K562 (cell line): ENCODE measurements at regions not wholly inside any gene's neighbourhood (a gene's known extent, or its start where the extent isn't known, plus 50 kb on each side); places are given as distances from the start of the nearest gene placed in this dataset.

Source experiments
- ADNP ChIP-seq: fragments of 200-800 bp; sonication (Bioruptor generic); IDR thresholded peaks from 2 replicates; pipeline ENCODE4 v1.6.1; 2016; ENCODE audit warnings: missing genetic modification characterization, missing compliant biosample characterization
- CC2D1A ChIP-seq: fragments of 450-650 bp; IDR thresholded peaks from 2 replicates; pipeline ENCODE4 v1.6.1; 2017; ENCODE audit warnings: mild to moderate bottlenecking
- CEBPB ChIP-seq: fragments of 450-650 bp; IDR thresholded peaks from 2 replicates; pipeline ENCODE4 v1.6.1; 2016; ENCODE audit warnings: missing genetic modification characterization, missing compliant biosample characterization
- CTBP1 ChIP-seq: fragments of 450-650 bp; IDR thresholded peaks from 2 replicates; pipeline ENCODE4 v1.6.1; 2016; ENCODE audit warnings: borderline replicate concordance
- EWSR1 ChIP-seq: fragments of 450-650 bp; IDR thresholded peaks from 2 replicates; pipeline ENCODE4 v1.6.1; 2018; ENCODE audit warnings: borderline replicate concordance, mild to moderate bottlenecking, low read depth, moderate library complexity; ENCODE audit not compliant: partially characterized antibody
- FOS ChIP-seq: IDR thresholded peaks from 3 replicates; pipeline ENCODE4 v1.6.1; 2011; ENCODE audit not compliant: insufficient read length; ENCODE audit errors: extremely low read depth
- IFI16 ChIP-seq: fragments of 250-450 bp; sonication (Bioruptor Pico); IDR thresholded peaks from 2 replicates; pipeline ENCODE4 v2.1.2; 2022; ENCODE audit warnings: mild to moderate bottlenecking, inconsistent platforms
- MBD2 ChIP-seq: sonication (generic); IDR thresholded peaks from 2 replicates; pipeline ENCODE4 v1.6.1; 2016; ENCODE audit warnings: low read depth, borderline replicate concordance
- MCM3 ChIP-seq: fragments of 450-650 bp; IDR thresholded peaks from 2 replicates; pipeline ENCODE4 v1.6.1; 2016
- NCOA1 ChIP-seq: fragments of 450-650 bp; IDR thresholded peaks from 2 replicates; pipeline ENCODE4 v1.6.1; 2016; ENCODE audit warnings: low read depth
- PHF20 ChIP-seq: fragments of 450-650 bp; IDR thresholded peaks from 2 replicates; pipeline ENCODE4 v1.6.1; 2018; ENCODE audit not compliant: partially characterized antibody
- TAL1 ChIP-seq: fragments of 450-650 bp; IDR thresholded peaks from 2 replicates; pipeline ENCODE4 v1.6.1; 2016; ENCODE audit warnings: mild to moderate bottlenecking
- TOE1 ChIP-seq, 2 experiments: fragments of 450-650 bp in 1 of 2; sonication (generic) in 1 of 2; formaldehyde crosslinking in 1 of 2; IDR thresholded peaks; 2 replicates each; pipeline versions ENCODE4 v1.7.1 to v1.8.0; 2016 to 2022; ENCODE audit warnings: borderline replicate concordance in 2 of 2, mild to moderate bottlenecking in 2 of 2, antibody characterized with exemption in 1 of 2, inconsistent platforms in 1 of 2, low read depth in 1 of 2, missing genetic modification reagents in 1 of 2, moderate library complexity in 1 of 2
- ZNF175 ChIP-seq: fragments of 200-800 bp; sonication (Bioruptor generic); IDR thresholded peaks from 2 replicates; pipeline ENCODE4 v1.6.1; 2016; ENCODE audit warnings: low read depth, mild to moderate bottlenecking, missing genetic modification characterization, missing compliant biosample characterization
- ZNF232 ChIP-seq: sonication (generic); formaldehyde crosslinking; IDR thresholded peaks from 2 replicates; pipeline ENCODE4 v1.8.0; 2022; ENCODE audit warnings: mild to moderate bottlenecking, missing genetic modification reagents
- TF ChIP-seq, protein P1 (sequence below), 2 experiments: fragments of 450-650 bp; IDR thresholded peaks; 2 replicates each; pipeline ENCODE4 v1.6.1; 2016; ENCODE audit warnings: mild to moderate bottlenecking in 2 of 2, borderline replicate concordance in 1 of 2, low read depth in 1 of 2, moderate library complexity in 1 of 2
- TF ChIP-seq, protein P2 (sequence below), 2 experiments: fragments of 250-450 bp in 1 of 2; fragments of 450-650 bp in 1 of 2; sonication (Bioruptor Pico) in 1 of 2; IDR thresholded peaks; 2 replicates each; pipeline versions ENCODE4 v1.6.1 to v1.8.0; 2016 to 2021; ENCODE audit warnings: mild to moderate bottlenecking in 2 of 2, moderate library complexity in 2 of 2, missing compliant biosample characterization in 1 of 2, missing genetic modification characterization in 1 of 2
- TF ChIP-seq, protein P3 (sequence below): sonication (generic); formaldehyde crosslinking; IDR thresholded peaks from 2 replicates; pipeline ENCODE4 v1.8.0; 2022; ENCODE audit warnings: mild to moderate bottlenecking, missing genetic modification reagents
- TF ChIP-seq, protein P4 (sequence below): sonication (generic); IDR thresholded peaks from 2 replicates; pipeline ENCODE4 v1.6.1; 2016

DNA sequence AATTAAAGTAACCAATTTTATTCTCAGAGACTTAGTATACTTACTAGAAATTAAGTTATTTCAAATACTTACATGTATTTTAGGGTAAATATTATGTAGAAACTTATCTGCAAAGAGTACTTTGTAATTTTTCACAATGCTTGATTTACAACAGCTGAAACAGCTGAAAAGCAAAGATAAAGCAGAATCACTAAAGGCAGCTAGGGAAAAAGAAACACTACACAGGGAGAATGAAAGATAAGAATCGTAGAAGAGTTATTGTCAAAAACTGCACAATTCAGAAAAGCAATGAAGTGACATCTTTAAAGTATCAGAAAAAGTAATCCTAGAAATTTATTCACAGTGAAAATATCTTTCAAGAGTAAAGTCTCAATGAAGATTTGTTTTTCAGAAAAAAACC, 69.7 kb upstream of the ZNF804B start (continued):
- TF ChIP-seq, protein P1, sequence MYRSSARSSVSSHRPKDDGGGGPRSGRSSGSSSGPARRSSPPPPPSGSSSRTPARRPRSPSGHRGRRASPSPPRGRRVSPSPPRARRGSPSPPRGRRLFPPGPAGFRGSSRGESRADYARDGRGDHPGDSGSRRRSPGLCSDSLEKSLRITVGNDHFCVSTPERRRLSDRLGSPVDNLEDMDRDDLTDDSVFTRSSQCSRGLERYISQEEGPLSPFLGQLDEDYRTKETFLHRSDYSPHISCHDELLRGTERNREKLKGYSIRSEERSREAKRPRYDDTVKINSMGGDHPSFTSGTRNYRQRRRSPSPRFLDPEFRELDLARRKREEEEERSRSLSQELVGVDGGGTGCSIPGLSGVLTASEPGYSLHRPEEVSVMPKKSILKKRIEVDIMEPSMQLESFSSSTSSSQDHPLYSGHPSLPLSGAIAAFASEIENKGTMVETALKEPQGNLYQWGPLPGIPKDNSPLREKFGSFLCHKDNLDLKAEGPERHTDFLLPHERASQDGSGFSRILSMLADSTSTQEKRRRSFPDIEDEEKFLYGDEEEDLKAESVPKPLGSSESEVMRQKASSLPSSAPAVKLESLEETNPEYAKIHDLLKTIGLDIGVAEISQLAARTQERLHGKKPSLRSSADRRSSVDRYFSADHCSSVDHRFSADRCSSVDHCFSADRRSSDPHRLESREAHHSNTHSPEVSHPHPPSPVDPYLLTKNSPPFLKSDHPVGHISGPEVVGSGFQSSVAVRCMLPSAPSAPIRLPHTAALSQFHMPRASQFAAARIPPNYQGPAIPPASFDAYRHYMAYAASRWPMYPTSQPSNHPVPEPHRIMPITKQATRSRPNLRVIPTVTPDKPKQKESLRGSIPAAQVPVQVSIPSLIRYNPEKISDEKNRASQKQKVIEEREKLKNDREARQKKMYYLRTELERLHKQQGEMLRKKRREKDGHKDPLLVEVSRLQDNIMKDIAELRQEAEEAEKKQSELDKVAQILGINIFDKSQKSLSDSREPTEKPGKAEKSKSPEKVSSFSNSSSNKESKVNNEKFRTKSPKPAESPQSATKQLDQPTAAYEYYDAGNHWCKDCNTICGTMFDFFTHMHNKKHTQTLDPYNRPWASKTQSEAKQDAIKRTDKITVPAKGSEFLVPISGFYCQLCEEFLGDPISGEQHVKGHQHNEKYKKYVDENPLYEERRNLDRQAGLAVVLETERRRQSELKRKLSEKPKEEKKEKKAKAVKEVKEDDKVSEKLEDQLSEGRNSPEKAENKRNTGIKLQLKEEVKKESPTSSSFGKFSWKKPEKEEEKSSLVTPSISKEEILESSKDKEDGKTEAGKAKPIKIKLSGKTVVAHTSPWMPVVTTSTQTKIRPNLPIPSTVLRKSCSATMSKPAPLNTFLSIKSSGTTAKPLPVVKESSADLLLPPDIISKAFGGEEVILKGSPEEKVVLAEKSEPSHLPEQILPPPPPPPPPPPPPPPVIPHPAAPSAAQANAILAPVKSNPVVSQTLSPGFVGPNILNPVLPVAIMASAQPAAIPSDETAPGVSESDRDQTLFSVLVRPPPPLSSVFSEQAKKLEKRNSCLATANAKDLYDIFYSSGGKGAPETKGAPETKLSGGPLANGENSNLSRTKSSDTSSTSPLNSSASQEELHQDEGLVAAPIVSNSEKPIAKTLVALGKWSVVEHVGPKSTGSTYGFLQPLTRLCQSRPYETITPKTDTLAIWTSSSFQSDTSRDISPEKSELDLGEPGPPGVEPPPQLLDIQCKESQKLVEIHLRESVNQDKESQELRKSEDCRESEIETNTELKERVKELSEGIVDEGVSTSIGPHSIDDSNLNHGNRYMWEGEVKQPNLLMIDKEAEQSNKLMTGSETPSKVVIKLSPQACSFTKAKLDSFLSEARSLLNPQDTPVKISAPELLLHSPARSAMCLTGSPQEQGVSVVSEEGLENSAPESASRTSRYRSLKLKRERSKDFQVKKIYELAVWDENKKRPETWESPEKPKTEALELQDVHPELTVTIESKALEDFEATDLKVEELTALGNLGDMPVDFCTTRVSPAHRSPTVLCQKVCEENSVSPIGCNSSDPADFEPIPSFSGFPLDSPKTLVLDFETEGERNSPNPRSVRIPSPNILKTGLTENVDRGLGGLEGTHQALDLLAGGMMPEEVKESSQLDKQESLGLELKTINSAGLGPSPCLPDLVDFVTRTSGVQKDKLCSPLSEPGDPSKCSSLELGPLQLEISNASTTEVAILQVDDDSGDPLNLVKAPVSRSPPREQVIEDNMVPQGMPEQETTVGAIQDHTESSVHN (IDR thresholded peaks at IDR 0.05; ENCODE audit: borderline replicate concordance in 1 of 2, low read depth in 1 of 2), result peak; percentile 25 to 69; a peak in 1 of 4 replicates
- peak; percentile 80; the same call in 1 of the 2 replicates for TF ChIP-seq NCOA1
- no peak for TF ChIP-seq ZNF232 (CRISPR knock-in tag)
- peak; percentile 39; the same call in 1 of the 2 replicates for TF ChIP-seq ADNP (tag)
- TF ChIP-seq IFI16 (CRISPR knock-in tag), result no peak
- TF ChIP-seq, protein P2, sequence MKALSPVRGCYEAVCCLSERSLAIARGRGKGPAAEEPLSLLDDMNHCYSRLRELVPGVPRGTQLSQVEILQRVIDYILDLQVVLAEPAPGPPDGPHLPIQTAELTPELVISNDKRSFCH (CRISPR knock-in tag; IDR thresholded peaks at IDR 0.05), result no peak
- TF ChIP-seq, protein P2 (tag; IDR thresholded peaks at IDR 0.05), result no peak
- TF ChIP-seq PHF20, result no peak
- 0 out of 2 replicates have a peak, but pooled peaks have one; percentile 19 for TF ChIP-seq TOE1 (IDR thresholded peaks at IDR 0.05; ENCODE audit: borderline replicate concordance)
- TF ChIP-seq TOE1 (CRISPR knock-in tag; IDR thresholded peaks at IDR 0.05; ENCODE audit: borderline replicate concordance, low read depth), result no peak
- TF ChIP-seq CTBP1, result no peak
- TF ChIP-seq, protein P3, sequence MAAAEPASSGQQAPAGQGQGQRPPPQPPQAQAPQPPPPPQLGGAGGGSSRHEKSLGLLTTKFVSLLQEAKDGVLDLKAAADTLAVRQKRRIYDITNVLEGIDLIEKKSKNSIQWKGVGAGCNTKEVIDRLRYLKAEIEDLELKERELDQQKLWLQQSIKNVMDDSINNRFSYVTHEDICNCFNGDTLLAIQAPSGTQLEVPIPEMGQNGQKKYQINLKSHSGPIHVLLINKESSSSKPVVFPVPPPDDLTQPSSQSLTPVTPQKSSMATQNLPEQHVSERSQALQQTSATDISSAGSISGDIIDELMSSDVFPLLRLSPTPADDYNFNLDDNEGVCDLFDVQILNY, result no peak
- no peak for TF ChIP-seq MCM3
- TF ChIP-seq ZNF175 (CRISPR knock-in tag), result peak; percentile 75; the same call in 1 of the 2 replicates
- TF ChIP-seq CC2D1A, result peak; percentile 86
- TF ChIP-seq FOS, result no peak
- peak; percentile 97 for TF ChIP-seq TAL1
- peak; percentile 47; the same call in 1 of the 2 replicates for TF ChIP-seq MBD2
- no peak for TF ChIP-seq EWSR1
- TF ChIP-seq, protein P4, sequence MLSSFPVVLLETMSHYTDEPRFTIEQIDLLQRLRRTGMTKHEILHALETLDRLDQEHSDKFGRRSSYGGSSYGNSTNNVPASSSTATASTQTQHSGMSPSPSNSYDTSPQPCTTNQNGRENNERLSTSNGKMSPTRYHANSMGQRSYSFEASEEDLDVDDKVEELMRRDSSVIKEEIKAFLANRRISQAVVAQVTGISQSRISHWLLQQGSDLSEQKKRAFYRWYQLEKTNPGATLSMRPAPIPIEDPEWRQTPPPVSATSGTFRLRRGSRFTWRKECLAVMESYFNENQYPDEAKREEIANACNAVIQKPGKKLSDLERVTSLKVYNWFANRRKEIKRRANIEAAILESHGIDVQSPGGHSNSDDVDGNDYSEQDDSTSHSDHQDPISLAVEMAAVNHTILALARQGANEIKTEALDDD, result no peak
- no peak for TF ChIP-seq CEBPB
